ENCODE measurements at regions not wholly inside any gene's neighbourhood (a gene's known extent, or its start where the extent isn't known, plus 50 kb on each side); places are given as distances from the start of the nearest gene placed in this dataset.

- no peak overlapping the region for H3K27ac ChIP-seq
- H3K4me3 ChIP-seq, result no peak overlapping the region
- TF ChIP-seq, protein P1, sequence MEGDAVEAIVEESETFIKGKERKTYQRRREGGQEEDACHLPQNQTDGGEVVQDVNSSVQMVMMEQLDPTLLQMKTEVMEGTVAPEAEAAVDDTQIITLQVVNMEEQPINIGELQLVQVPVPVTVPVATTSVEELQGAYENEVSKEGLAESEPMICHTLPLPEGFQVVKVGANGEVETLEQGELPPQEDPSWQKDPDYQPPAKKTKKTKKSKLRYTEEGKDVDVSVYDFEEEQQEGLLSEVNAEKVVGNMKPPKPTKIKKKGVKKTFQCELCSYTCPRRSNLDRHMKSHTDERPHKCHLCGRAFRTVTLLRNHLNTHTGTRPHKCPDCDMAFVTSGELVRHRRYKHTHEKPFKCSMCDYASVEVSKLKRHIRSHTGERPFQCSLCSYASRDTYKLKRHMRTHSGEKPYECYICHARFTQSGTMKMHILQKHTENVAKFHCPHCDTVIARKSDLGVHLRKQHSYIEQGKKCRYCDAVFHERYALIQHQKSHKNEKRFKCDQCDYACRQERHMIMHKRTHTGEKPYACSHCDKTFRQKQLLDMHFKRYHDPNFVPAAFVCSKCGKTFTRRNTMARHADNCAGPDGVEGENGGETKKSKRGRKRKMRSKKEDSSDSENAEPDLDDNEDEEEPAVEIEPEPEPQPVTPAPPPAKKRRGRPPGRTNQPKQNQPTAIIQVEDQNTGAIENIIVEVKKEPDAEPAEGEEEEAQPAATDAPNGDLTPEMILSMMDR (IDR thresholded peaks at IDR 0.05), result no peak
- DNase-seq, result no peak
- WGBS, 2 donors, result 88 to 90% methylated on average over 1 of the region's 1 CpG
- H3K4me1 ChIP-seq, result no peaks in the 10 kb centered on the region
- intact Hi-C loops (cut with DNase I), result no loop called here
- H3K9me3 ChIP-seq, result peaks cover 0 to 24% (median 0%) of the 10 kb centered on the region in 11 donors
- no peak for ATAC-seq
- H3K36me3 ChIP-seq, result no peaks in the 10 kb centered on the region
- H3K27me3 ChIP-seq, result peaks cover 0 to 2% (median 0%) of the 10 kb centered on the region in 7 donors
Measured at GRCh38 chr7:86222806-86223205, 420.9 kb upstream of the GRM3 start.

GRCh38 chr7:86214734-86215133, 429.0 kb upstream of the GRM3 start:
- no peak for ATAC-seq
- no peak overlapping the region for H3K27ac ChIP-seq
- TF ChIP-seq, protein P1 (IDR thresholded peaks at IDR 0.05), result no peak
- 70 to 73% methylated on average over 4 of the region's 4 CpGs for WGBS, 2 donors
- no peak overlapping the region for H3K4me3 ChIP-seq
- intact Hi-C loops (cut with DNase I), result no loop called here
- no peak for DNase-seq
- no peaks in the 10 kb centered on the region for H3K36me3 ChIP-seq
- H3K9me3 ChIP-seq, result no peaks in the 10 kb centered on the region
- H3K4me1 ChIP-seq, result no peaks in the 10 kb centered on the region
- no peaks in the 10 kb centered on the region for H3K27me3 ChIP-seq

DNA sequence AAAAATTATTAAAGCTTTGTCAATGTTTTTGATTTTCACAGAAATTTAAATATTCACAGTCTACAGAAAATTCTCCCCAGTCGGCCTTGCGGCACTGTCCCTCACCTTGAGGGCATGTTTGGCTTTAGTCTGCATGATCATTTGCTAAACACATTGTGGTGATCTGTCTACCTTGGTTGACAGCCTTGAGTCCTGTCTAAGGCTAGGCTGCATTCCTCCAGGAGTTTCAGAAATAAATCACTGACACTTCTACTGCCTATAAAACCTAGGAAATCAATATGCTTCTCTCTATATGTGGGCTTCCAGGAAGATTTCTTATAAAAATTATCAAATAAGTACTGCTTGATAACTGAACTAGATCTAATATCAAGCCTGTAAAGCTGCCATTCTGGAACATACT, 430.7 kb upstream of the GRM3 start:
- WGBS, 2 donors, result 73 to 79% methylated on average over 2 of the region's 2 CpGs
- DNase-seq (no peak), ATAC-seq (no peak)
- no peaks in the 10 kb centered on the region for H3K4me1 ChIP-seq
- no peaks in the 10 kb centered on the region for H3K9me3 ChIP-seq
- H3K36me3 ChIP-seq, result no peaks in the 10 kb centered on the region
- no peak overlapping the region for H3K27ac ChIP-seq
- intact Hi-C loops (cut with DNase I), result no loop called here
- no peak overlapping the region for H3K4me3 ChIP-seq
- H3K27me3 ChIP-seq, result no peaks in the 10 kb centered on the region
- TF ChIP-seq, protein P1 (IDR thresholded peaks at IDR 0.05), result no peak

DNA sequence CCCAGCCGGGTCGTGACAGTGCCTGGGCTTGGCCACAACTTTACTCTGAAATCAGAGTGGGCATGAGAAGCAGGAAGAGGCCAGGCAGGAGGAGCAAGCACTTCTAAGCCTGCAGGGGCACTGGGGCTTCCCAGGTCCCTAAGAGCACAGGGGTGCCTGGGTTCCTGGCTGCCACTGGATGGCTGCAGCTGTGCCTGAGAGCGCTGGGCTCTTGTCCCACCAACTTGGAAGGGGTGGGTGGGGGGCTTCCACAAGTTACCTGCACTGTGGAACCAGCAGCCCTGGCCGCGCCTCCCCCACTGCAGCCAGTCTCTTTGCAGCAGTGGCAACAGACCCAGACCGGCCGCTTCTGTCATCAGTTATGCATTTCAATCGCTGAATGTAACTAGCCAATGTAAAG, 434.7 kb upstream of the GRM3 start:
- intact Hi-C loops (cut with DNase I), result no loop called here
- H3K27me3 ChIP-seq, result no peaks in the 10 kb centered on the region
- no peak overlapping the region for H3K27ac ChIP-seq
- H3K4me3 ChIP-seq, result no peak overlapping the region
- no peaks in the 10 kb centered on the region for H3K36me3 ChIP-seq
- peaks cover 0 to 5% (median 0%) of the 10 kb centered on the region in 11 donors for H3K9me3 ChIP-seq
- 74 to 85% methylated on average over 8 of the region's 8 CpGs for WGBS, 2 donors
- TF ChIP-seq, protein P1 (IDR thresholded peaks at IDR 0.05), result no peak
- no peaks in the 10 kb centered on the region for H3K4me1 ChIP-seq
- DNase-seq, result no peak
- no peak for ATAC-seq
